Prostate gland (tissue), 2 donors: ENCODE measurements at regions not wholly inside any gene's neighbourhood (a gene's known extent, or its start where the extent isn't known, plus 50 kb on each side); places are given as distances from the start of the nearest gene placed in this dataset.
"Not testable (repeated sequence)": the region's sequence is repeated elsewhere in the genome, so short reads cannot be mapped to it uniquely, and the experiment has no call there.

Source experiments
- DNase-seq: peaks from one replicate; pipeline ENCODE4 v3.0.0-alpha.2; 2019; ENCODE audit warnings: low spot score
- H3K27ac ChIP-seq, 2 donors: fragments of 200-600 bp; sonication (generic); 2 replicates each; pipeline ENCODE4 v1.5.1; 2017 to 2019
- H3K27me3 ChIP-seq: fragments of 200-600 bp; sonication (generic); replicated peaks from 2 replicates; pipeline ENCODE4 v1.5.1; 2019; ENCODE audit not compliant: insufficient read depth
- H3K36me3 ChIP-seq, 2 donors: fragments of 200-600 bp; sonication (generic); 1 replicate in 1 of 2; 2 replicates in 1 of 2; pipeline versions ENCODE4 v1.5.1 to v1.8.1; 2017 to 2019
- H3K4me1 ChIP-seq: fragments of 200-600 bp; sonication (generic); replicated peaks from 2 replicates; pipeline ENCODE4 v1.5.1; 2019
- H3K4me3 ChIP-seq, 2 donors: fragments of 200-600 bp; sonication (generic); 2 replicates each; pipeline ENCODE4 v1.5.1; 2017 to 2019
- H3K9me3 ChIP-seq: fragments of 200-600 bp; sonication (generic); 2 replicates; pipeline ENCODE4 v1.5.1; 2017
- POLR2A ChIP-seq: fragments of 450-650 bp; IDR thresholded peaks from one replicate; pipeline ENCODE4 v1.6.1; 2016; ENCODE audit warnings: antibody characterized with exemption, mild to moderate bottlenecking
- POLR2AphosphoS5 ChIP-seq: sonication (generic); formaldehyde crosslinking; IDR thresholded peaks from one replicate; pipeline ENCODE4 v1.6.1; 2017; ENCODE audit warnings: antibody characterized with exemption
- WGBS: methylation state at CpG from one replicate; pipeline ENCODE4 v1.1.5; 2018; 5-methylcytosine and 5-hydroxymethylcytosine counted together
- intact Hi-C: fragments of 100-400 bp; cut with DNase I; formaldehyde crosslinking; loops from one replicate; pipeline ENCODE4 v1.14.2; 2022
- TF ChIP-seq, protein P1 (sequence below), 4 experiments: fragments of 200-600 bp in 2 of 4; fragments of 450-650 bp in 2 of 4; sonication (generic) in 2 of 4; IDR thresholded peaks; 1 replicate in 3 of 4; 2 replicates in 1 of 4; pipeline ENCODE4 v1.5.1; 2016 to 2019; ENCODE audit warnings: antibody characterized with exemption in 4 of 4, mild to moderate bottlenecking in 2 of 4, moderate library complexity in 2 of 4

- Histone ChIP-seq H3K27me3 (no peaks in the 10 kb centered on the region), H3K9me3 (no peaks in the 10 kb centered on the region), H3K4me3 (no peak overlapping the region), H3K36me3 (no peaks in the 10 kb centered on the region), H3K4me1 (no peaks in the 10 kb centered on the region), H3K27ac (no peak overlapping the region)
- no peak for DNase-seq
- 84% methylated on average over 1 of the region's 1 CpG for WGBS
- intact Hi-C loops, result no loop called here
- TF ChIP-seq, protein P1, sequence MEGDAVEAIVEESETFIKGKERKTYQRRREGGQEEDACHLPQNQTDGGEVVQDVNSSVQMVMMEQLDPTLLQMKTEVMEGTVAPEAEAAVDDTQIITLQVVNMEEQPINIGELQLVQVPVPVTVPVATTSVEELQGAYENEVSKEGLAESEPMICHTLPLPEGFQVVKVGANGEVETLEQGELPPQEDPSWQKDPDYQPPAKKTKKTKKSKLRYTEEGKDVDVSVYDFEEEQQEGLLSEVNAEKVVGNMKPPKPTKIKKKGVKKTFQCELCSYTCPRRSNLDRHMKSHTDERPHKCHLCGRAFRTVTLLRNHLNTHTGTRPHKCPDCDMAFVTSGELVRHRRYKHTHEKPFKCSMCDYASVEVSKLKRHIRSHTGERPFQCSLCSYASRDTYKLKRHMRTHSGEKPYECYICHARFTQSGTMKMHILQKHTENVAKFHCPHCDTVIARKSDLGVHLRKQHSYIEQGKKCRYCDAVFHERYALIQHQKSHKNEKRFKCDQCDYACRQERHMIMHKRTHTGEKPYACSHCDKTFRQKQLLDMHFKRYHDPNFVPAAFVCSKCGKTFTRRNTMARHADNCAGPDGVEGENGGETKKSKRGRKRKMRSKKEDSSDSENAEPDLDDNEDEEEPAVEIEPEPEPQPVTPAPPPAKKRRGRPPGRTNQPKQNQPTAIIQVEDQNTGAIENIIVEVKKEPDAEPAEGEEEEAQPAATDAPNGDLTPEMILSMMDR (IDR thresholded peaks at IDR 0.05), result no peak
- TF ChIP-seq POLR2AphosphoS5 (no peak), POLR2A (no peak)
Measured at GRCh38 chr13:76594435-76594834, 291.8 kb downstream of the KCTD12 start.

DNA sequence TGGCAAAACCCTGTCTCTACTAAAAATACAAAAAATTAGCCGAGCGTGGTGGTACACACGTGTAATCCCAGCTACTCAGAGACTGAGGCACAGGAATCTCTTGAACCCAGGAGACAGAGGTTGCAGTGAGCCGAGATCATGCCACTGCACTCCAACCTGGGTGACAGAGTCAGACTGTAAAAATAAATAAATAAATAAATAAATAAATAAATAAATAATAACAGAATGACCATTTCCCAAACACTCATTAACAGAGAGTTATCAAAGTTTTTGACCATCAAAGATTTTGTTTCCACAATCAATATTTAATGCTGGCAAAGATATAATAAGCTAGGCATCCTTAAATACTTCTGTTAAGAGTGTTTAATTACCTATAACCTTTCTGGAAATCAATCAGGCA lies 299.4 kb downstream of the KCTD12 start:
- WGBS, result 92% methylated on average over 4 of the region's 4 CpGs
- DNase-seq, result no peak
- intact Hi-C loops, result no loop called here
- Histone ChIP-seq H3K4me1 (no peaks in the 10 kb centered on the region), H3K36me3 (no peaks in the 10 kb centered on the region), H3K9me3 (no peaks in the 10 kb centered on the region), H3K4me3 (no peak overlapping the region), H3K27ac (no peak overlapping the region), H3K27me3 (no peaks in the 10 kb centered on the region)
- TF ChIP-seq POLR2AphosphoS5 (no peak), POLR2A (no peak)
- TF ChIP-seq, protein P1 (IDR thresholded peaks at IDR 0.05), result no peak

DNA sequence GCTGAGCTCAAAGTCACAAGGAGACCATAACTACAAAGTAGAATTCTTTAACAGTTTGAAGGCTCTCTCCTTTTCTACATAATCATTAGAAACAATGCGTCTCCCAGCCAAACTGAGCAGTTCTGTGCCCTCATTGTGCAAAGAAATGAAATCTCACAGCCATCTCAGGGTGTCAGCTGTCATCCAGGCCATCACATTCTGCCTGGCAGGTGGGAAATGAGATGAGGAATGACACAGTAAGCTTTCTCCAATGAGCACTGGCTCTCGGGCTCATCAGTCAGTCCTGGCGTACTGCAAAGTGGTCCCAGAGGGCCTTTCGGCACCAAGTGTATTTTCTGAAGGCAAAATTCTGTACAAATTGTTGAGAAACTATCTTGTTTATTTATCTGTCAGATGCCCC lies 306.5 kb downstream of the KCTD12 start:
- 93% methylated on average over 4 of the region's 4 CpGs for WGBS
- TF ChIP-seq POLR2A (no peak), POLR2AphosphoS5 (no peak)
- TF ChIP-seq, protein P1 (IDR thresholded peaks at IDR 0.05), result no peak
- Histone ChIP-seq H3K9me3 (no peaks in the 10 kb centered on the region), H3K36me3 (no peaks in the 10 kb centered on the region), H3K27me3 (no peaks in the 10 kb centered on the region), H3K4me3 (no peak overlapping the region), H3K27ac (no peak overlapping the region), H3K4me1 (no peaks in the 10 kb centered on the region)
- no peak for DNase-seq
- intact Hi-C loops, result no loop called here

- H3K36me3 ChIP-seq, H3K4me1 ChIP-seq, H3K27me3 ChIP-seq, H3K27ac ChIP-seq, H3K9me3 ChIP-seq, intact Hi-C loops, H3K4me3 ChIP-seq, DNase-seq: not testable (repeated sequence)
- WGBS, result 93% methylated on average over 5 of the region's 5 CpGs
Measured at GRCh38 chr13:76575634-76576033, 310.6 kb downstream of the KCTD12 start.

DNA sequence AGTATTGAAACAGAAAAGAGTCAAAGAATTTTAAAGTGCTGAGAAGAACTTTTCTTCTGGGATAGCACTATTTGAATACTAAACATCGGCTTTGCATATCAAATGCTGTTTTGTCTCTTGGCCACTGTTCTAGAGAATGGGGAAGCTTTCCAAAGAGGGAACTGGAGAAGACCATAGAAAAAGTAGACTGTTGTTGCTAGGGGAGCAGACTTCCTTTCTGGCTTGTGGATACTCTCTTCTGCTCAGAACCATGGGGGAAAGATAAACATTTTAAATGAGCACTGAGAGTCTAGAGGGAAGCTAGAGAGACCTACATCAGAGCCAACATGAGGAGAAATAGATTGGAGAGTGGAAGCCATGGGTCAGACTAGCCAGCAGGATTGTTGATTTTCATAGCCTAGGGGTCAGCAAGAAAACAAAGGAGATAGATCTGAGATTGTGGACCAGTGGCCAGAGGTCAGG lies 315.7 kb downstream of the KCTD12 start:
- TF ChIP-seq POLR2AphosphoS5 (no peak), POLR2A (no peak)
- TF ChIP-seq, protein P1 (IDR thresholded peaks at IDR 0.05), result no peak
- Histone ChIP-seq H3K36me3 (no peaks in the 10 kb centered on the region), H3K27ac (no peak overlapping the region), H3K9me3 (no peaks in the 10 kb centered on the region), H3K4me3 (no peak overlapping the region), H3K4me1 (no peaks in the 10 kb centered on the region), H3K27me3 (no peaks in the 10 kb centered on the region)
- intact Hi-C loops, result no loop called here
- DNase-seq, result no peak
- WGBS, result 83% methylated on average over 1 of the region's 1 CpG
